Hematopoietic multipotent progenitor cell treated with erythropoietin and hydrocortisone succinate and interleukin-3 and kit ligand, for 8 days (in vitro differentiated cells): ENCODE measurements at regions not wholly inside any gene's neighbourhood (a gene's known extent, or its start where the extent isn't known, plus 50 kb on each side); places are given as distances from the start of the nearest gene placed in this dataset.
A peak's percentile ranks its signal among the peaks of the same experiment; 100 is the strongest.

Experiments
- DNase-seq: peaks from one replicate; pipeline ENCODE4 v3.0.0-alpha.2; 2015

GRCh38 chr12:113611652-113612051 lies 140.0 kb upstream of the LHX5 start:
- DNase-seq, result no peak

DNA sequence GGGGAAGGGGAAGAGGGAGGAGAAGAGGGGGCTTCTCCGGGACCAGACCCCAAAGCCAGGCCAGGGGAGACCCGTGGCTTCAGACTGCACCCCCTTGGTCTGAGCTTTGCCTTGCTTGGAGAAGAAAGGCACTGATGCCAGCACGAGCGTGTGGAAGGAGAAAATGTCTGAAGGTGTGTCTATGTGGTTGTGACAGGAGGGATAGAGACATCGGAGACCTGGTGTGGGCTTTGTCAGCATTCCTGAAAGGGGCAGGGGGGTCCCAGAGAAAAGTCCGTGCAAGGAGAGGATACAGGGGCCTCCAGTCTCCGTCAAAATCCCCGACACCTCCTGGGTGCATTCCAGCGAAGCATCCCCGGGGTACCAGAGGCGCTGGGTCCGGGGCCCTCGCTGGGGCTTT lies 139.0 kb upstream of the LHX5 start:
- DNase-seq, result no peak

DNA sequence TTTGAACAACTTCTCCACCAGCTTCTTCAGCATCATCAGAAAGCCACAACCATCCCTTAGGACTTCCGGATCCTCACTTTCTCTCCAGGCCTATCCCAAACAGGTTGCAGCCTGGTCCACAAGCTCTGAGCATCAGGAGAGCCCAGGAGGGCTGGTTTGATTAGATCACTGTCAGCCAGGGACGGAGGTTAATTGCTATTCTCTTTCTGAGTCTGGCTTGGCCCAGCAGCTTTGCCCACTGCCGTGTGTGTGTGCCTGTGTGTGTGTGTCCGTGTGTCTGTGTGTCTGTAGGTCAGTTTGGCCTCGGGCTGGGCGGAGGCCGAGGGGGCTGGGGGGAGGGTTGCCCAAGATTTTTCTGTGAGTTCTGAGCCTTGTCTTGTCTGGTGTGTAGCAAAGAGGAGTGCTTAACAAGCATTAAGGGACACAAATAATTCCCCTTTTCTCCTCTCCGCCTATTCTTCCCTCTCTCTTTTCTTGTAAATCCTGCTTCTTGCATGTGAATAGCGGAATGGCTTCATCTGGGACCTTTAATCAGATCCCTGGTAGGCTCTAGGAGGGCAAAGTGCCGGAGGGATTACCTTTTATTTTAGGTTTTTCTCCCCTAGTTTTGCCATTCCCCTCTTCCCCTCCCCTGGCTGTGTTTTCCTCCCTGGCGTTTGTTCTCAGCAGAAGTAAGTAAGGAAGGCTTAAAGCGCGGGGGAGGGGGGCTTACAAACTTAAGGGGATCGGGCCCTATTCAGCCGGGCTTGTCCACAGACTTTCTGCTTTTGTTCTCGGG lies 138.2 kb upstream of the LHX5 start:
- no peak for DNase-seq

DNA sequence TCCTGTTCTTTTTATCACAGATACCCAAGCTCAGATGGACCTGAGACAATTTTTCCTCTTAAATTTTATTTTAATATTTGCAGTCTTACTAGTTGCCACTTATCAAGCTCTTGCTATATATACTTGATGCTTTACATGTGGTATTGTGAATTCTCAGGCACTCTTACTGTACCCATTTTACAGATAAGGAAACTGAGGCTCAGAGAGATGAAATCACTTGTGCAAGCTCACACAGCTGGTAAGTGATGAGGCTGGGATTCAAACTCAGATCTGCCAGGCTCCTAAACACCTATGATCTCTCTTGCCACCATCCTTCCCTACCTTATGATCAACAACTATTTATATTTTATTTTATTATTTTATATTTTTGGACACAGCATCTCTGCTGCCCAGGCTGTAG lies 133.0 kb upstream of the LHX5 start:
- DNase-seq, result no peak

- DNase-seq, result peak; percentile 3
These were observed 130.1 kb upstream of the LHX5 start for GRCh38 chr12:113601656-113602263.

DNA sequence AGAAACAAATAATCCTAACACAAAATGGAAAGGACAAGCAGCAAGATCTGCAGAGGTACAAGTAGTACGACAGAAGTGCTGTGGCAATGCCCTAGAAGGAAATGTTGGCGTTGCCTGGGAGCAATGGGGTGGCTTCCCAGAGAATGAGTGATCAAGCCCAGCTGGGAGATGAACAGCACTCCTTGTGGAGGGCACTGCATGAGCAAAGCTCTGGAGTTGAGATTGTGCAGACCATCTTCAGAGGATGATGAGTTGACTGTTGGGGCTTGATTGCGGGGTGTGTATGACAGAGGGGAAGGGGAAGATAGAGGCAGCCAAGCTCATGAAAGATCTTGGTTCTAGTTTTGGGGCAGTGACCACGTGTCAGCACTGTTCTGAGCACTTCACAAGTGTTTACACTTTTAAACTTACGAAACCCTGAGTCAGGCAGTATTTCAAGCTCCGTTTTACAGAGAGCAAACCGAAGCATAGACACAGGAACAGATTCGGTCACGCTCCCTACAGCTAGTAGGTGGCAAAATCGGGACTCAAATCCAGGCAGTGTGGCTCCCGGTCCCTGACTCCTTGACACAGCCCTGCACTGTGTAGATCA lies 127.2 kb upstream of the LHX5 start:
- no peak for DNase-seq

DNA sequence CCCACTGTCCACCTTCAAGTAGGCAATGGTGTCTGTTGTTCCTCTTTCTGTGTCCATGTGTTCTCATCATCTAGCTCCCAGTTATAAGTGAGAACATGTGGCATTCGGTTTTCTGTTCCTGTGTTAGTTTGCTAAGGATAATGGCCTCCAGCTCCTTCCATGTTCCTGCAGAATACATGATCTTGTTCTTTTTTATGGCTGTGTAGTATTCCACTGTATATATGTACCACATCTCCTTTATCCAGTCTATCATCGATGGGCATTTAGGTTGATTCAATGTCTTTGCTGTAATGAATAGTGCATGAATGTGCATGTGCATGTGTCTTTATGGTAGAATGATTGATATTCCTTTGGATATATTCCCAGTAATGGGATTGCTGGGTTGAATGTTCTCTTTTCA lies 123.3 kb upstream of the LHX5 start:
- DNase-seq, result no peak

- DNase-seq, result peak; percentile 48
These were observed 119.9 kb upstream of the LHX5 start for GRCh38 chr12:113591480-113591974.

GRCh38 chr12:113589437-113589836 lies 117.8 kb upstream of the LHX5 start:
- DNase-seq, result no peak

GRCh38 chr12:113587720-113588119 lies 116.0 kb upstream of the LHX5 start:
- DNase-seq, result no peak

DNA sequence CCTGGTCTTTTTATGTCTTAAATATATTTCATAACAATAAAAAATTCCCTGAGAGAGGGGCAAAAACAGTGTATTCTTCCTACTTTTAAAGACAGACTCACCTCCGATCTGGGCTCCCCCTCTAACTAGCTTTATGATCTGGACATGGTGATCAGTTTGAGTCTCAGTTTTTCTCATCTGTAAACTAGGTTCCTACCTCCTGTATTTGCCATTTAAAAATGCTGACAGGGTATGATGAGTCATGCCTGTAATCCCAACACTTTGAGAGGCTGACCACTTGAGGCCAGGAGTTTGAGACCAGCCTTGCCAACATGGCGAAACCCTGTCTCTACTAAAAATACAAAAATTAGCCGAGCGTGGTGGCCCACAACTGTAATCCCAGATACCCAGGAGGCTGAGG lies 114.8 kb upstream of the LHX5 start:
- DNase-seq, result no peak

DNA sequence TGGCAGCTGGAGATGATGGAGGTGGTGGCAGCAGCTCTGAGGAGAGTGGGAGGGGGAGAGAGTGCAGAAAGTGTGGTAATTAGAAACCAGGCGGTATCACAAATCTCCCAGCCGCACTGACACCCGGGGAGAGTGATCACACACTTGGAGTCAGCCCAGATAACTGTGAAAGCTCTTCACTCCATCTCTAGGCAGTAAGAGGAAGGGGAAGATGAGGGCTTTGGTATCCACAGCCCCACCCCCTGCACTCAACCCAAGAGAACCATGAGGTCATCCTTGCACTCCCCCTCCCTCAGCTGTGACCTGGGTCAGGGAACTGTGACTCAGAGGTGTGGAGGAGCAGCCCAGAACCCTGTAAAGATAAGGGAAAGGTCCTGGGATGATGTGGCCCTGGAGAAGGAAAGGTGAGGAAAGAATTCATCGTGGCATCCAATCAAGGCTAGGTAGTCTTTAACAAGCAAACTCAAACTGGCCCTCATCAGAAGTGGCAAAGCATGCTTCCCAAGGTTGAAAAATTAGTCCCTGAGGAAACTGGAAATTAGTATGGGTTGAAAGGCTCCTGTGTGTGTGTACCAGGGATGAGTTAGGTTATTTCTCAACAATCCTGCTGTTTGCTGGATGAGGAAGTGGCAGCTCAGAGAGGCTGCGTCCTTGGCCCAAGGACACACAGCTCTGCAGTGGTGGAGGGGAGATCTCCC lies 111.0 kb upstream of the LHX5 start:
- DNase-seq, result no peak

DNA sequence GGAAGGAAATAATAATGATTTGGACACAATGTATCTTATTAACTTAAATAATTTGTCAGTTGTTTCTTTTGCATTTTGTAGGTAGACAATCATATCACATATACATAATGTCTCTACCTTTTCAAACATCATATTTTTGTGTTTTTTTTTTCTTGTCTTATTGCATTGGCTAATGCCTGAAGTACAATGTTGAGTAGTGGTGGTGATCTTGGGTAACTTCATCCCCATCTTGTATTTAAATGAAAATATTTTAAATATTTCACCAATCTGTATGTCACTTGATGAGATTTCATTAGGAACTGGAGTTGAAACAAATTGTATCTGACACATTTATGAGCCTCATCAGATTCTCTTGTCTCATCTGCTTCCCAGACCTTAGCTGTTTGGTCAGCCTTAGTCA lies 109.7 kb upstream of the LHX5 start:
- DNase-seq, result no peak

- DNase-seq, result no peak
These were observed 108.8 kb upstream of the LHX5 start for GRCh38 chr12:113580437-113580836.

GRCh38 chr12:113577464-113578129 lies 105.9 kb upstream of the LHX5 start:
- DNase-seq, result no peak

DNA sequence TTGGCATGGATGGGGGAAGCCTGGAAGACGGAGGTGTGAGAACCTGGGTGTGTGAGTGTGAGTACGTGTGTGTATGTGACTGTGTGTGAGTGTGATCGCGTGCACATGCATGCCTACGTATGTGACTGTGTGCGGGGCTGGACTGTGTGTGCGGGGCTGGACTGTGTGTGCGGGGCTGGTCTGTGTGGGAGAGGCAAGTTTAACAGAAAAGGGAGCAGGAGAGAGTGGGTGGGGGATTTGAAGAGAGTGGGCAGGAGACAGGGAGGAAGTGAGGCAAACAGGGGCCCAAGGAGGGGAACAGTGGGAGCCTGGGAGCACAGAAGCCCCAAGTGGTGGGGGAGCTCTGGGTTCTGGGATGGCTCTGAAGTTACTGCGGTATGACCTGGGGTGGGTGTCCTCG lies 103.7 kb upstream of the LHX5 start:
- no peak for DNase-seq

GRCh38 chr12:113573148-113573547 lies 101.5 kb upstream of the LHX5 start:
- no peak for DNase-seq

GRCh38 chr12:113571713-113572112 lies 100.0 kb upstream of the LHX5 start:
- DNase-seq, result no peak

- no peak for DNase-seq
These were observed 98.1 kb upstream of the LHX5 start for GRCh38 chr12:113569806-113570205.

DNA sequence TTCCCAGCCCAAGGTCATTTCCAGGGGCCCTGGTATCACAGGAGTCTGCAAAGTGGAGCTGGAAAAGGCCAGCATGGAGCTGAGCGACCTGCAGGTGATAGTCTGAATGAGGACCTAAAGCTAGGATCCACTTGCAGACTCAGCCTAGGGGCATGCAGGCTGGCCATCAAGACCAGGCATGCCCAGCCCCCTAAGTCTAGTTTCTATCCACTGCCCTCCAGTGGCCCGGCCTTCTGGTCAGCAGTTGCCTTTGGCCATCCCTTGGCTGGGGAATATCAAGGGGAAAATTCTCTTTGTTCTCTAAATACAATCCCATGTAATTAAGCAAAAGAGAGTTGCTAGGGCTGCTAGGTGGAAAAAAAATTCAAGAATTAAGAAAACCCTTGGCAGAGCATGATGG lies 96.3 kb upstream of the LHX5 start:
- DNase-seq, result no peak

- DNase-seq, result no peak
These were observed 93.7 kb upstream of the LHX5 start for GRCh38 chr12:113565368-113565767.

DNA sequence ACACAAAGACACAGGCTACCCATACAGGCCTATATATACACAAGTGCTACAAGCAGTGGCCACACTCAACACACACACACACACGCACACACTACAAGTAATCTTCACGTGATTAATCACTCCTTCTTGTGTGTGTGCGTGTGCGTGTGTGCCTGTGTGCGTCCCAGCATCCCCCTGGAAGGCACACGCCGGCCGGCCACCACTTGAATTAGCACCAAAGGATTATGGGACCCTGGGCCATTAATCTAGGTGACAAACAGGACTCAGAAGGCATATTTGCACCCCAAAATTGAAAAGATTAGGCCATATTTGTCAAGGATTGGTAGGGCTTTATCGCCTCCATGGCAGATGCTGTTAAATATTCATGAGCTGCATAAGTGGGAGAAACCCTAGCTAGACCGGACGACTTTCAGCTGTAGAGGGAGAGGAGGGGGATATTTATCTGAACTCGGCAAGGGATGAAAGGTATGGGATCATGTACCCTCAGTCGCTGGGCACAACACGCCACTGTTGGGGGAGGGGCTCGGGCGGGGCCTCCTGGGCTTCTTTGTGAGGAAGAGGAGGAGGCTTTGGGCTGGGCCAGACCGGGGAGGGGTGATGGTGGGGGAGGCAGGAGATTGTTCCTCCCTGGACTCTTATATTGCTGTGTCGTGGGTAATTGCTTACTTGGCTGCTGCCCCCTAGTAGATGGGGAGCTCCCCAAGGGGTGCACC lies 89.6 kb upstream of the LHX5 start:
- DNase-seq, result no peak
